ENCODE measurements at regions not wholly inside any gene's neighbourhood (a gene's known extent, or its start where the extent isn't known, plus 50 kb on each side); places are given as distances from the start of the nearest gene placed in this dataset.

DNA sequence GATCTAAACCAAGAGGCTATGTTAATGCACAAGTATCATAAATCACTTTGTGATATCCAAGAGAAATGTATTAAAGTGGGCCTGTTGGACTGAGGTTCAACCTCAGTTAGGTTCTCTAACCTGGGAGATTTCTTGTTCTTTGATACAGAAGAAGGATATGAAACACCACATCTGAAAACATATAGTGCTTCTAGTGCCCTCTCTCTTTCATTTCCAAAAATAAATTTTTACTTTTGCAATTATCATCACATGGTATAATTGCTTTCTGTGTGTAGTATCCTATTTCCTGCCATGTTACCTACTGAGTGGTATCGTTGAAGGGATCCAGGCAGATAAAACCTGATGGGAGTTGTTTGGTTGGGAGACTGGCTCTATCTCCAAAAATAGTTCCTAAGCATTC lies 264.9 kb downstream of the CCER1 start:
- TF ChIP-seq, protein P1, sequence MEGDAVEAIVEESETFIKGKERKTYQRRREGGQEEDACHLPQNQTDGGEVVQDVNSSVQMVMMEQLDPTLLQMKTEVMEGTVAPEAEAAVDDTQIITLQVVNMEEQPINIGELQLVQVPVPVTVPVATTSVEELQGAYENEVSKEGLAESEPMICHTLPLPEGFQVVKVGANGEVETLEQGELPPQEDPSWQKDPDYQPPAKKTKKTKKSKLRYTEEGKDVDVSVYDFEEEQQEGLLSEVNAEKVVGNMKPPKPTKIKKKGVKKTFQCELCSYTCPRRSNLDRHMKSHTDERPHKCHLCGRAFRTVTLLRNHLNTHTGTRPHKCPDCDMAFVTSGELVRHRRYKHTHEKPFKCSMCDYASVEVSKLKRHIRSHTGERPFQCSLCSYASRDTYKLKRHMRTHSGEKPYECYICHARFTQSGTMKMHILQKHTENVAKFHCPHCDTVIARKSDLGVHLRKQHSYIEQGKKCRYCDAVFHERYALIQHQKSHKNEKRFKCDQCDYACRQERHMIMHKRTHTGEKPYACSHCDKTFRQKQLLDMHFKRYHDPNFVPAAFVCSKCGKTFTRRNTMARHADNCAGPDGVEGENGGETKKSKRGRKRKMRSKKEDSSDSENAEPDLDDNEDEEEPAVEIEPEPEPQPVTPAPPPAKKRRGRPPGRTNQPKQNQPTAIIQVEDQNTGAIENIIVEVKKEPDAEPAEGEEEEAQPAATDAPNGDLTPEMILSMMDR (IDR thresholded peaks at IDR 0.05): no peak
- no peak for TF ChIP-seq POLR2A (IDR thresholded peaks at IDR 0.05)
